CD4-positive, alpha-beta T cell treated with Interleukin-4 for 1 hour (primary cell): ENCODE measurements at regions not wholly inside any gene's neighbourhood (a gene's known extent, or its start where the extent isn't known, plus 50 kb on each side); places are given as distances from the start of the nearest gene placed in this dataset.

Experiments
- DNase-seq, 2 donors: peaks; one replicate each; pipeline ENCODE4 v3.0.0-alpha.2; 2020 to 2022

DNA sequence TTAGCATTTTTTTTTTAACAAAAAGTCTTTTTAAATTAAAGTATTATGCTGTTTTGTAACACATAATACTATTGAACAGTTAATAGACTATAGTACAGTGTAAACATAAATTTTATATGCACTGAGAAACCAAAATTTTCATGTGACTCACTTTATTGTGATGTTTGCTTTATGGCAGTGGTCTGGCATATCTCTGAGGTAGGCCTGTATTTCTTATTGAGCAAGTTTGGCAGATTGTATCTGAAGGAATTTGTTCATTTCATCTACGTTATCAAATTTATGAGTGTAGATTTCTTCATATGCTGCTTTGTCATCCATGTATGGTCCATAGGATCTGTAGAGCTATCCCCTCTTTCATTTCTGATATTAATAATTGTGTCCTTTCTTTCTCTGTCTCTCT is 78.8 kb upstream of the PDE3A start:
- DNase-seq, result no peak

GRCh38 chr12:20300457-20300856 is 67.9 kb upstream of the PDE3A start:
- no peak for DNase-seq

- DNase-seq, result no peak
These were observed 62.9 kb upstream of the PDE3A start for GRCh38 chr12:20305470-20305869.

GRCh38 chr12:20309504-20310148 is 58.7 kb upstream of the PDE3A start:
- no peak for DNase-seq

DNA sequence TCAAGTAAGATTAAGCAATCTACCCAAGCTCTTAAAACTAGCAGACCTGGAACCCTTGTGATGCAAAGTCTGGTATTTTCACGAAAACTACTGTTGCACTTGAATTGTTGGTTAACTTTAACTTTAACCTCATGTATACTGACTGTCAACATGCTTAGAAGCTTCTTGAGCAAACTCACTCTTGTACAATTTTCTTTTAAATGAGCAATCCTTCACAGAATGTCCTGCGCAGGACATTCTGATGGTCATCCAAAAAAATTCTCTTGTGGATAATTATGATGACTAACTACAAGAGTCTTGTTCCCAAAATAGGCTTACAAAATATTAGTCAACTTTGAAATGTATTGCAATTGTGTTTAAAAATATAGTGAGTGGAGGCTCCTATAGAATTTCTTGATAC is 54.0 kb upstream of the PDE3A start:
- no peak for DNase-seq

- DNase-seq, result no peak
These were observed 50.8 kb upstream of the PDE3A start for GRCh38 chr12:20317554-20317953.
